A673 (cell line): ENCODE measurements at regions not wholly inside any gene's neighbourhood (a gene's known extent, or its start where the extent isn't known, plus 50 kb on each side); places are given as distances from the start of the nearest gene placed in this dataset.

Experiments
- BruUV-seq: library from RNA; stranded (reverse); fragments of 400-500 nt; replicated peaks from 2 replicates; lab custom pipeline; 2021; lab: Mats Ljungman, UMichigan
- CTCF ChIA-PET: fragments of 300-600 bp; sonication (Branson Sonifier 250); formaldehyde crosslinking; loops from one replicate; lab custom pipeline; 2022; ENCODE audit warnings: antibody characterized with exemption; lab: Charles Lee
- POLR2A ChIA-PET: fragments of 300-600 bp; sonication (Branson Sonifier 250); formaldehyde crosslinking; loops from one replicate; lab custom pipeline; 2022; ENCODE audit warnings: antibody characterized with exemption; ENCODE audit not compliant: low non-redundant PET; lab: Charles Lee
- DNase-seq: peaks from one replicate; pipeline ENCODE4 v3.0.0-alpha.2; 2015; ENCODE audit warnings: low spot score
- H3K27ac ChIP-seq: fragments of 200-600 bp; sonication (generic); 2 replicates; pipeline ENCODE4 v1.5.1; 2016; ENCODE audit warnings: mixed run types, low read depth, mild to moderate bottlenecking, mixed read lengths, antibody characterized with exemption, low read length; ENCODE audit not compliant: poor library complexity, severe bottlenecking
- H3K27me3 ChIP-seq: fragments of 200-600 bp; sonication (generic); replicated peaks from 2 replicates; pipeline ENCODE4 v1.6.1; 2017; ENCODE audit warnings: mixed run types, low read depth, mild to moderate bottlenecking, mixed read lengths, antibody characterized with exemption, low read length; ENCODE audit not compliant: insufficient read depth, poor library complexity
- H3K36me3 ChIP-seq: fragments of 200-600 bp; sonication (generic); 2 replicates; pipeline ENCODE4 v1.6.1; 2016; ENCODE audit warnings: mixed run types, mild to moderate bottlenecking, mixed read lengths, antibody characterized with exemption, low read length; ENCODE audit not compliant: insufficient read depth, poor library complexity, severe bottlenecking
- H3K4me1 ChIP-seq: fragments of 200-600 bp; sonication (generic); 2 replicates; pipeline ENCODE4 v1.6.1; 2017; ENCODE audit warnings: mixed run types, mild to moderate bottlenecking, mixed read lengths, antibody characterized with exemption, low read length; ENCODE audit not compliant: insufficient read depth, poor library complexity, severe bottlenecking
- H3K4me3 ChIP-seq: fragments of 200-600 bp; sonication (generic); 2 replicates; pipeline ENCODE4 v1.5.1; 2016; ENCODE audit warnings: low read depth, mixed run types, mild to moderate bottlenecking, mixed read lengths, low read length; ENCODE audit not compliant: poor library complexity, severe bottlenecking
- H3K9me3 ChIP-seq: fragments of 200-600 bp; sonication (generic); 2 replicates; pipeline ENCODE4 v1.6.1; 2016; ENCODE audit warnings: mixed run types, low read depth, mild to moderate bottlenecking, mixed read lengths, antibody characterized with exemption, low read length; ENCODE audit not compliant: poor library complexity, severe bottlenecking
- EZH2 ChIP-seq: fragments of 200-600 bp; sonication (generic); IDR thresholded peaks from 2 replicates; pipeline ENCODE4 v1.6.1; 2017; ENCODE audit warnings: borderline replicate concordance, low read depth, mild to moderate bottlenecking, mixed read lengths, antibody characterized with exemption, low read length; ENCODE audit not compliant: poor library complexity, severe bottlenecking
- intact Hi-C: fragments of 100-400 bp; cut with micrococcal nuclease; formaldehyde crosslinking; loops from one replicate; pipeline ENCODE4 v1.10.0; 2022; ENCODE audit not compliant: unreplicated experiment
- TF ChIP-seq, protein P1 (sequence below): fragments of 300-800, 200-600 bp; sonication (generic); conservative IDR thresholded peaks from 2 replicates; pipeline ENCODE4 v1.5.1; 2017; ENCODE audit warnings: low read depth, mild to moderate bottlenecking, antibody characterized with exemption, low read length, moderate library complexity, mixed read lengths

DNA sequence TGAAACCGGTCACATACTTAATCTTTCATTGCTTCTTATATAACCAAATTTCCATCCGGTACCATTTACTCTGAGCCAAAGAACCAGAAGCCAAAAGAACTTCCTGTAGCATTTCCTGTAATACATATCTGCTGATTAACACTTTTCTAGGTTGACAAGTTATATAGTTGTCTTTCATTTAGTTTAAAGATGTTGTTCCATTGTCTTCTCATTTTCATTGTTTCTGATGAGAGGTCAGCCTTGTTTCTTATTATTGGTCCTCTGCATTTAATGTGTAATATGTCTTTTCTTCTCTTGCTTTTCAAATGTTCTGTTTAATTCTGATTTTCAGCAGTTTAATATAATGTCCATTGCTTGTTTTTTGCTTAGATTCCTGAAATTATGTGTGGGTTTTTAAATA is 214.5 kb upstream of the CCN2 start:
- BruUV-seq: no TSS peak
- intact Hi-C loops: loop anchor here (10.0 kb wide), 1 partner anchor 211 kb away; the partner anchor contains the start of gene CCN2
- no peak overlapping the region for H3K27ac ChIP-seq
- ChIA-PET CTCF (no interaction called here), POLR2A (no interaction called here)
- no peaks in the 10 kb centered on the region for H3K4me1 ChIP-seq
- no peaks in the 10 kb centered on the region for H3K27me3 ChIP-seq
- TF ChIP-seq, protein P1, sequence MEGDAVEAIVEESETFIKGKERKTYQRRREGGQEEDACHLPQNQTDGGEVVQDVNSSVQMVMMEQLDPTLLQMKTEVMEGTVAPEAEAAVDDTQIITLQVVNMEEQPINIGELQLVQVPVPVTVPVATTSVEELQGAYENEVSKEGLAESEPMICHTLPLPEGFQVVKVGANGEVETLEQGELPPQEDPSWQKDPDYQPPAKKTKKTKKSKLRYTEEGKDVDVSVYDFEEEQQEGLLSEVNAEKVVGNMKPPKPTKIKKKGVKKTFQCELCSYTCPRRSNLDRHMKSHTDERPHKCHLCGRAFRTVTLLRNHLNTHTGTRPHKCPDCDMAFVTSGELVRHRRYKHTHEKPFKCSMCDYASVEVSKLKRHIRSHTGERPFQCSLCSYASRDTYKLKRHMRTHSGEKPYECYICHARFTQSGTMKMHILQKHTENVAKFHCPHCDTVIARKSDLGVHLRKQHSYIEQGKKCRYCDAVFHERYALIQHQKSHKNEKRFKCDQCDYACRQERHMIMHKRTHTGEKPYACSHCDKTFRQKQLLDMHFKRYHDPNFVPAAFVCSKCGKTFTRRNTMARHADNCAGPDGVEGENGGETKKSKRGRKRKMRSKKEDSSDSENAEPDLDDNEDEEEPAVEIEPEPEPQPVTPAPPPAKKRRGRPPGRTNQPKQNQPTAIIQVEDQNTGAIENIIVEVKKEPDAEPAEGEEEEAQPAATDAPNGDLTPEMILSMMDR: no peak
- no peak for TF ChIP-seq EZH2
- no peaks in the 10 kb centered on the region for H3K36me3 ChIP-seq
- peaks cover 8% of the 10 kb centered on the region for H3K9me3 ChIP-seq
- H3K4me3 ChIP-seq: no peak overlapping the region
- no peak for DNase-seq

DNA sequence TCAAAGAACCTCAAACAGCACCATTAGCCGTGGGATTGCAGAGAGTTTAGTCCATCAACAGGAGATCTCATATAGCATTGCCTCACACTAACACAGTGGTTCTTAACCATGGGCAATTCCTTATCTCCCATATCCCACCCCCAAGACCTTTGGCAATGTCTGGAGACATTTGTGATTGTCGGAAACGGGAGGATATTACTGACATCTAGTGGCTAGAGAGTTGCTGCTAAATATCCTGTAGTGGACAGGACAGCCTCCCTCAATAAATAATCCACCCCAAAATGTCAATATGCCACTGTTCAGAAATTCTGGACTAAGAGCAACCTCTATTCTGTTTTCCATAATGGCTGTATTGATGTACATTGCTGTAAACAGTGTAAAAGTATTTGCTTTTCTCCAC is 210.1 kb upstream of the CCN2 start:
- CTCF ChIA-PET: interaction anchor here (0.6 kb wide), 1 partner anchor 260 kb away, joined by 4 read pairs; no protein-coding TSS in a partner anchor

DNA sequence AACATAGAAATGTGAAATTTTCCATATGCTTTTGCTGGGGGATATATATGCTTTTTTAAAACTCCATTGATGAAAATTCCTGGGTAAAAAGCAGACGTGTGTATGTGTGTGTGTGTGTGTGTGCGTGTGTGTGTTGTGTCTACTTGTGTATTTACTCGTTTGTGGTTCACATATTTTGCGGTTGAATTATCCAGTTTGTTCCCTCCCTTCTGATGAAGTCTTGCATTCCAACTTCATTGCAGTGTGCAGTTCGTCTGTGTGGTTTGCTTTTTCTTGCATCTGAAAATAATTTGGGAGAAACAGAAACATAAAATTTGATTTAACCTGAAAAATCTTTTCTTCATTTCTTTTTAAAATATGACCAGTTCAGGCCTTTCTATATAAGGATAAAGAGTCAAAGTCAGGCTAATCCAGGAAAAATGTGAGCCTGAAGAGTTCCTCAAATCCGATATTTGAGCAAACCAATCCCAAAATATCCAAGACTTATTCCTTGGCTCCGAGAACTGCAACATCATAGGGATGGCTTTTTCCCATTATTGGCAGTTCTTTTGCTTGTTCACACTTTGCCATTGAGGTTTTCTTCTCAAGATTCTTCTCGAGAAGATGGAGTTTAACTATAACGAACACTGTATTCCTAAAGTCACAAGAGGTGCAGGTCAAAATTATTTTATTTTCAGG is 202.2 kb upstream of the CCN2 start:
- intact Hi-C loops: no loop called here
- Histone ChIP-seq H3K9me3 (no peaks in the 10 kb centered on the region), H3K27ac (no peak overlapping the region), H3K4me1 (no peaks in the 10 kb centered on the region), H3K27me3 (no peaks in the 10 kb centered on the region), H3K36me3 (no peaks in the 10 kb centered on the region), H3K4me3 (no peak overlapping the region)
- no peak for DNase-seq
- ChIA-PET CTCF (no interaction called here), POLR2A (no interaction called here)
- BruUV-seq: no TSS peak
- TF ChIP-seq, protein P1: no peak
- TF ChIP-seq EZH2: no peak

More for the DNA sequence above, 210.1 kb upstream of the CCN2 start:
- H3K27ac ChIP-seq: no peak overlapping the region
- intact Hi-C loops: loop anchor here (1.0 to 10.0 kb wide), 2 partner anchors 206 to 236 kb away; partner anchors contain the start of gene CCN2
- no peaks in the 10 kb centered on the region for H3K27me3 ChIP-seq
- POLR2A ChIA-PET: no interaction called here
- no peaks in the 10 kb centered on the region for H3K36me3 ChIP-seq
- BruUV-seq: no TSS peak
- peaks cover 5% of the 10 kb centered on the region for H3K9me3 ChIP-seq
- TF ChIP-seq, protein P1: peak; percentile 66
- TF ChIP-seq EZH2: no peak
- no peaks in the 10 kb centered on the region for H3K4me1 ChIP-seq
- no peak overlapping the region for H3K4me3 ChIP-seq
- DNase-seq: peak; percentile 64
